Lower lobe of right lung (tissue), 2 donors: ENCODE measurements at regions not wholly inside any gene's neighbourhood (a gene's known extent, or its start where the extent isn't known, plus 50 kb on each side); places are given as distances from the start of the nearest gene placed in this dataset.

Experiments
- ATAC-seq, 2 donors: fragments of 200-7000 bp; cut with Tn5 transposase; one replicate each; pipeline ENCODE4 v1.9.1; 2020 to 2022; ENCODE audit warnings: mild to moderate bottlenecking in 2 of 2, moderate library complexity in 2 of 2
- DNase-seq: peaks from one replicate; pipeline ENCODE4 v3.0.0-alpha.2; 2020
- H3K27ac ChIP-seq: fragments of 200-600 bp; one replicate; pipeline ENCODE4 v1.8.0; 2022
- H3K27me3 ChIP-seq: fragments of 200-600 bp; one replicate; pipeline ENCODE4 v1.8.0; 2022; ENCODE audit warnings: low read depth
- H3K36me3 ChIP-seq: fragments of 200-600 bp; one replicate; pipeline ENCODE4 v1.8.0; 2022; ENCODE audit warnings: mild to moderate bottlenecking
- H3K4me1 ChIP-seq: fragments of 200-600 bp; one replicate; pipeline ENCODE4 v1.8.0; 2022
- H3K4me3 ChIP-seq: fragments of 200-600 bp; one replicate; pipeline ENCODE4 v1.8.0; 2022; ENCODE audit warnings: mild to moderate bottlenecking
- H3K9me3 ChIP-seq: fragments of 200-600 bp; one replicate; pipeline ENCODE4 v1.8.0; 2022
- intact Hi-C: fragments of 100-400 bp; cut with DNase I; formaldehyde crosslinking; loops from one replicate; pipeline ENCODE4 v1.11.0; 2022
- TF ChIP-seq, protein P1 (sequence below): fragments of 200-600 bp; IDR thresholded peaks from one replicate; pipeline ENCODE4 v1.8.0; 2022; ENCODE audit warnings: antibody characterized with exemption, mild to moderate bottlenecking
- donor health status: DM: no; HTN: yes; CAD: no; lungs with severe emphysema.

DNA sequence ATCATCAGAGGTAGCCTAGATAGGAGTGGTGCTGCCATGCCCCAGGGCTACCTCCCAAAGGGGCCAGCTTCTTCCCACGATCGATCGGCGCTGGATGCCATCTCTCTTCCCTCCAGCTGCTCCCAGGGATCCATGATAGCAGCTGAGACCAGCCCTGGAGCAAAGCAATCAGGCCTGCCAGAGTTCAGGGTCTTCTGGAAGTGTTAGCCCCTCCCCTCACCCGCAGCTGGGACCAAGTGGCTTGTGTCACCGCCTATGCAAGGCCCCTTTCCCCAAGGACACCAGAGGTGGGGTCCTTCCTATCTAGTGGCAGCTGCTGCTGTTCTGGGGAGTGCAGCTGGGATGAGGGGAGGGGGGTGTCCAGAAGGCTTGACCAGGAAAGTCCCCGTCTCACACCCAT is 87.0 kb downstream of the IRF2BPL start:
- no peak for ATAC-seq
- Histone ChIP-seq H3K9me3 (no peaks in the 10 kb centered on the region), H3K4me3 (no peak overlapping the region), H3K36me3 (no peaks in the 10 kb centered on the region), H3K27ac (no peak overlapping the region), H3K4me1 (peaks cover 4% of the 10 kb centered on the region), H3K27me3 (no peaks in the 10 kb centered on the region)
- TF ChIP-seq, protein P1, sequence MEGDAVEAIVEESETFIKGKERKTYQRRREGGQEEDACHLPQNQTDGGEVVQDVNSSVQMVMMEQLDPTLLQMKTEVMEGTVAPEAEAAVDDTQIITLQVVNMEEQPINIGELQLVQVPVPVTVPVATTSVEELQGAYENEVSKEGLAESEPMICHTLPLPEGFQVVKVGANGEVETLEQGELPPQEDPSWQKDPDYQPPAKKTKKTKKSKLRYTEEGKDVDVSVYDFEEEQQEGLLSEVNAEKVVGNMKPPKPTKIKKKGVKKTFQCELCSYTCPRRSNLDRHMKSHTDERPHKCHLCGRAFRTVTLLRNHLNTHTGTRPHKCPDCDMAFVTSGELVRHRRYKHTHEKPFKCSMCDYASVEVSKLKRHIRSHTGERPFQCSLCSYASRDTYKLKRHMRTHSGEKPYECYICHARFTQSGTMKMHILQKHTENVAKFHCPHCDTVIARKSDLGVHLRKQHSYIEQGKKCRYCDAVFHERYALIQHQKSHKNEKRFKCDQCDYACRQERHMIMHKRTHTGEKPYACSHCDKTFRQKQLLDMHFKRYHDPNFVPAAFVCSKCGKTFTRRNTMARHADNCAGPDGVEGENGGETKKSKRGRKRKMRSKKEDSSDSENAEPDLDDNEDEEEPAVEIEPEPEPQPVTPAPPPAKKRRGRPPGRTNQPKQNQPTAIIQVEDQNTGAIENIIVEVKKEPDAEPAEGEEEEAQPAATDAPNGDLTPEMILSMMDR = no peak
- DNase-seq = no peak
- intact Hi-C loops = no loop called here

DNA sequence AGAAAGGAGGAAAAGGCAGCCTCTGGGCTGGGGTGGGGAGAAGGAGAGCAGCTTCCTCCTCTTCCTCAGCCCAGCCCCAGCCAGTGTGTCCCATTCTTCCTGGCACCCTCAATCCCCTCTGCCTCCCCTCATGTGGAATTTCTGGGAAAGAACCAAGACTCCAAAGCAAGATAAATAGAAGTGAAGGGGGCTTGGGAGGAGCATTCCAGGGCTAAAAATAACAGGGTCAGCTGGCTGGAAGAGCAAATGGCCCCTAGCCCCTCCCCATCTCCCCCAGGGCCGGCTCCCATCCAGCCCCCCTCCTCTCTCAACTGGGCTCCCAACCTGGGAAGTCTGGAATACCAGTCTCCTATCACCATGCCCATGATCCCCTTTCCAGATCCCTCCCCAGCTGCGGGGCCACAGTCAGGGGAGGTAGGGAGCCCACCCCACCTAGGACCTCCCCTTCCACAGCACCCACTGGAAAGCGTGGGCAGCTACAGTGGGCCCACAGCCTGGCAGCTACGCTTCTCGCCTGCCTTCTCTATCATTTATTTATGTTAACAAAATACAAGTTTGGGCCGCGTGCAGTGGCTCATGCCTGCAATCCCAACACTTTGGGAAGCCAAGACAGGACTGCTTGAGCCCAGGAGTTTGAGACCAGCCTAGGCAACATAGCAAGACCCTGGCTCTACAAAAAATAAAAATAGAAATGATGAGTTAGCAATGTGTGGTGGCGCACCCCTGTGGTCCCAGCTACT is 88.3 kb downstream of the IRF2BPL start:
- no peaks in the 10 kb centered on the region for H3K9me3 ChIP-seq
- no peaks in the 10 kb centered on the region for H3K36me3 ChIP-seq
- DNase-seq = no peak
- H3K4me1 ChIP-seq = peaks cover 3% of the 10 kb centered on the region
- intact Hi-C loops = no loop called here
- no peak overlapping the region for H3K27ac ChIP-seq
- H3K4me3 ChIP-seq = no peak overlapping the region
- no peak for ATAC-seq
- H3K27me3 ChIP-seq = no peaks in the 10 kb centered on the region
- TF ChIP-seq, protein P1 = no peak

DNA sequence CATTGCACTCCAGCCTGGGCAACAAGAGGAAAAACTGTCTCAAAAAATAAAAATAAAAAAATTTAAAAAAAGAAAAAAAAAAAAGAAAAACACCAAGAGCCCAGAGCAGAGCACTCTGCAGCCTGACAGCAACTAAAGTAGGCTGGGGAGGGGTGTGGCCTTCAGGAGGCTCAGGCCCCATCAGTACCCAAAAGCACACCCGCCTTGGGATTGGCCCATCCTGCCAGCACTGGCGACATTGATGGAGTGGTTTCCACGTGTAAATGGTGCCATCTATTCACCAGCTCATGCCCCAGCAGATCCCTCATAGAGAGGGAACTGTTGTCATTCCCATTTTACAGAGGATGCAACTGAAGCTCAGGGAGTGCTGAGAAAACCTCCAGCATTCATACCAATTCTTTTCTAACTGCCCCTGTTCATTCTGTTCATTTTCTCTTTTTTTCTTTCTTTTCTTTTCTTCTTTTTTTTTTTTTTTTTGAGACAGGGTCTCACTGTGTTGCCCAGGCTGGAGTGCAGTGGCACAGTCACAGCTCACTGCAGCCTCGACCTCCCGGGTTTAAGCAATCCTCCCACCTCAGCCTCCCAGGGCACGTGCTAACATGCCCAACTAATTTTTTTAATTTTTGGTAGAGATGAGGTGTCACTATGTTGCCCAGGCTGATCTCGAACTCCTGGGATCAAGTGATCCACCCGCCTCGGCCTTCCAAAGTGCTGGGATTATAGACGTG is 89.3 kb downstream of the IRF2BPL start:
- Histone ChIP-seq H3K27me3 (no peaks in the 10 kb centered on the region), H3K36me3 (no peaks in the 10 kb centered on the region), H3K4me3 (no peak overlapping the region), H3K27ac (no peak overlapping the region), H3K4me1 (peaks cover 3% of the 10 kb centered on the region), H3K9me3 (no peaks in the 10 kb centered on the region)
- intact Hi-C loops = no loop called here
- DNase-seq (no peak), ATAC-seq (no peak)
- TF ChIP-seq, protein P1 = no peak

DNA sequence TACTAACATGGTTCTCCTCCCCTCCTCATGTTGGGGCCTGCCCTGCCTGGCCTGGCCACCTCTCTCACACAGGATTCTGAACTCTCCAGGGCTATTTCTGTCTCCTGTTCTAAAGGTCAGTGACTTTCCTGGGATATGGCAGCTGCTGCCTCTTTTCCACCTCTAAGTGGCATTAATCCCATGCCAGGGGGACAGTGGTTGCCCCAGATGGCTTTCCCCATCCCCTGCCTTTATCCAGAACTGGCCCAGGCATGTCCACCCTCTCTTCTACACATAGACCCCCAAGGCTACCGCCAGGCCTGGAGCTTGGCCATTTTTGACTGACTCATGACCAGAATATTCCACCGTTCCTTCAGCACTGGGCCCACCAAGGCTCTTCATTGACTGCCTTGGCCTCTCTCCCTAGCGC is 90.4 kb downstream of the IRF2BPL start:
- Histone ChIP-seq H3K27me3 (no peaks in the 10 kb centered on the region), H3K9me3 (no peaks in the 10 kb centered on the region), H3K4me1 (peaks cover 3% of the 10 kb centered on the region), H3K36me3 (no peaks in the 10 kb centered on the region), H3K4me3 (no peak overlapping the region), H3K27ac (no peak overlapping the region)
- TF ChIP-seq, protein P1 = no peak
- intact Hi-C loops = no loop called here
- no peak for ATAC-seq
- no peak for DNase-seq

DNA sequence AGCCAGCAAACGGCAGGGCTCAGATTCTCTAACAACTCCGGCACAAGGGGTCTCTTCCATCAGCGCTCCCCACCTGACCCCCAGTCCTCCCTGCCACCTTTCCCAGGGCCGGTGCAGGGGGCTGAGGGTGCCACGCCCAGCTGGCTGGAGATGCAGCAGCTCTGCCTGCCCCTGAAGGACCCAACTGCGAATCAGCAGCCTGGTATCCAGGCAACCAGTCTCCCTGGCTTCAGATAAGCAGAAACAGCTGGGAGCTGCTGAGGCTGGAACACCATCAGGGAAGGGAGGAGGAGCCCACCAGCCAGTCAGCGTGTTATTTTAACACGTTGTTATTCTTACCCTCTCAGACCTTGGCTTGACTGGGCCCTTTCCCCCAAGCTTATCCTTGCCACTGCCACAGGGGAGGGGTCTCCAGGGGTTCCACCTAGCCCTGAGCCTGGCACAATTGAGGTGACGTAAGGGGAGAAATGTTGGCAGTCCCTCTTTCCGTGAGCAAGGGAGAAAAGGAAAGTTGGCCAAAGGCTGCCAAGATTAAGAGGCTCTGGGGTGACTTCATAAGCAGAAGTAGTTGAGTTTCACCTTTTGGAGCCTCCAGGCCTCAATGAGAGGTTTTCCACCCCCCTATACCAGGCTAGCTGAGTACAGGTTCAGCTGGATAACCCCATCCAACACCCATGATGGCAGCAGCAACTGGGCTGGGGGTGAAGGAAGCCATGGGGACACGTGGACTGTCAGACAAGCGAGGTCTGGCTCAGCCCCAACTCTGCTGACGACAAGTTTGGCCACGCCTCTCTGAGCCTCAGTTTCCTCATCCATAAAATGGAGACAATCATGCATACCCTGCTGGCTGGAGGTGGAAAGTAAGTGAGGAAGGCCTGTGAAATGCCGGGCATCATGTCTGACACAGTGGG is 91.1 kb downstream of the IRF2BPL start:
- Histone ChIP-seq H3K9me3 (no peaks in the 10 kb centered on the region), H3K36me3 (no peaks in the 10 kb centered on the region), H3K27me3 (no peaks in the 10 kb centered on the region), H3K4me1 (peaks cover 3% of the 10 kb centered on the region), H3K27ac (no peak overlapping the region), H3K4me3 (no peak overlapping the region)
- TF ChIP-seq, protein P1 = no peak
- DNase-seq (no peak), ATAC-seq (peak; percentile 37 to 43)
- intact Hi-C loops = no loop called here
